ENCODE measurements at regions not wholly inside any gene's neighbourhood (a gene's known extent, or its start where the extent isn't known, plus 50 kb on each side); places are given as distances from the start of the nearest gene placed in this dataset.

DNA sequence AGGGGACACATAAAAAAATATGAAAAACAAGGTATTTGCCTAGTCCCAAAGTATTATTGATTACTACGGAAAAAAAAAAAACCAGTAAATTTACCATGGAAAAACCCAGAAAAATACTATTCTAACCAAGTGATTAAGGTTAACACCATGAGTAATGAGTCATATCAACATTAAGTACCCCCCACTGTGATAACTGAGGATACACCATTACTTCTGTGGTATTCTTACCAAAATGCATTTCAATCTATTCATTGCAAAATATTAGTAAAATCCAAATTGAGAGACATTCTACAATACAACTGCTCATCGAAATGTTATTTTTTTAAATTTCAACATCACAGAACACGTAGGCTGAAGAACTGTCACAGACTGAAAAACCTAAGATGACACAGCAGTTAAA, 669.8 kb downstream of the ZEB2 start:
- Histone ChIP-seq H3K4me2 (no peak overlapping the region), H3K36me3 (peaks cover 4% of the 10 kb centered on the region), H3K4me1 (peaks cover 9% of the 10 kb centered on the region), H4K20me1 (ENCODE audit: low read depth) (no peaks in the 10 kb centered on the region), H2AFZ (replicated peaks) (no peak overlapping the region), H3K4me3 (no peak overlapping the region), H3F3A (ENCODE audit: low read depth) (peaks cover 10% of the 10 kb centered on the region), H3K9ac (no peak overlapping the region), H3K9me3 (ENCODE audit: low read depth) (no peaks in the 10 kb centered on the region), H3K27me3 (no peaks in the 10 kb centered on the region), H3K79me2 (ENCODE audit: low read depth) (no peaks in the 10 kb centered on the region), H3K27ac (no peak overlapping the region)
- Mint-ChIP-seq H3K4me1 (peaks cover 9% of the 10 kb centered on the region), H3K9me3 (no peaks in the 10 kb centered on the region), H3K27ac (no peak overlapping the region), H3K4me3 (no peak overlapping the region), H3K36me3 (no peaks in the 10 kb centered on the region), H3K27me3 (ENCODE audit: insufficient read depth, low read depth) (no peaks in the 10 kb centered on the region)
- DNase-seq (ENCODE audit: low spot score), result no peak
- TF ChIP-seq, protein P1, sequence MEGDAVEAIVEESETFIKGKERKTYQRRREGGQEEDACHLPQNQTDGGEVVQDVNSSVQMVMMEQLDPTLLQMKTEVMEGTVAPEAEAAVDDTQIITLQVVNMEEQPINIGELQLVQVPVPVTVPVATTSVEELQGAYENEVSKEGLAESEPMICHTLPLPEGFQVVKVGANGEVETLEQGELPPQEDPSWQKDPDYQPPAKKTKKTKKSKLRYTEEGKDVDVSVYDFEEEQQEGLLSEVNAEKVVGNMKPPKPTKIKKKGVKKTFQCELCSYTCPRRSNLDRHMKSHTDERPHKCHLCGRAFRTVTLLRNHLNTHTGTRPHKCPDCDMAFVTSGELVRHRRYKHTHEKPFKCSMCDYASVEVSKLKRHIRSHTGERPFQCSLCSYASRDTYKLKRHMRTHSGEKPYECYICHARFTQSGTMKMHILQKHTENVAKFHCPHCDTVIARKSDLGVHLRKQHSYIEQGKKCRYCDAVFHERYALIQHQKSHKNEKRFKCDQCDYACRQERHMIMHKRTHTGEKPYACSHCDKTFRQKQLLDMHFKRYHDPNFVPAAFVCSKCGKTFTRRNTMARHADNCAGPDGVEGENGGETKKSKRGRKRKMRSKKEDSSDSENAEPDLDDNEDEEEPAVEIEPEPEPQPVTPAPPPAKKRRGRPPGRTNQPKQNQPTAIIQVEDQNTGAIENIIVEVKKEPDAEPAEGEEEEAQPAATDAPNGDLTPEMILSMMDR (IDR thresholded peaks at IDR 0.05), result no peak
- TF ChIP-seq EZH2 (IDR thresholded peaks at IDR 0.05), result no peak
- TF ChIP-seq EZH2phosphoT487 (IDR thresholded peaks at IDR 0.05), result no peak

DNA sequence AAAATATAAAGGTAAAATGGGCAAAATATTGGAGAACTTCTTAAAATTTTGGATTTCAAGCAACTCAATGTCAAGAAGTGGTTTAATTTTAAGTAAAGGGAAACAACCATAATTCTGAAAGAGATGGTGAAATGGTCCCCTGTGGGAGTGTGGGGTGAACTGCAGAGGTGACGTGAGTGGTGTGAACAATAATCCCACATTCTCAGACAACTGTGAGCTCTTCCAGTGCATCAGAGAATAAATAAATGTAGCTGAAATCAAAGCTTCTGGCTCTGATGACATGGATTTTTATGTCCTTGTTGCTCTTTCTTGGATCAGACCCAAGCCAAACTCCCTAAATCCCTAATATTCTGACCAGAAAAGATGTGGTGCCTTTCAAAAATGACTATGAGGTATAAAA, 672.7 kb downstream of the ZEB2 start:
- Histone ChIP-seq H3K4me2 (no peak overlapping the region), H3K9me3 (ENCODE audit: low read depth) (no peaks in the 10 kb centered on the region), H3K4me3 (no peak overlapping the region), H4K20me1 (ENCODE audit: low read depth) (no peaks in the 10 kb centered on the region), H3K9ac (no peak overlapping the region), H3K79me2 (ENCODE audit: low read depth) (no peaks in the 10 kb centered on the region), H3K36me3 (peaks cover 4% of the 10 kb centered on the region), H3K27ac (no peak overlapping the region), H2AFZ (replicated peaks) (no peak overlapping the region), H3K4me1 (no peaks in the 10 kb centered on the region), H3F3A (ENCODE audit: low read depth) (peaks cover under 1% of the 10 kb centered on the region), H3K27me3 (no peaks in the 10 kb centered on the region)
- Mint-ChIP-seq H3K27me3 (ENCODE audit: insufficient read depth, low read depth) (peaks cover 3% of the 10 kb centered on the region), H3K27ac (no peak overlapping the region), H3K4me3 (no peak overlapping the region), H3K9me3 (no peaks in the 10 kb centered on the region), H3K36me3 (no peaks in the 10 kb centered on the region), H3K4me1 (peaks cover 8% of the 10 kb centered on the region)
- DNase-seq (ENCODE audit: low spot score), result no peak
- TF ChIP-seq, protein P1 (IDR thresholded peaks at IDR 0.05), result no peak
- no peak for TF ChIP-seq EZH2phosphoT487 (IDR thresholded peaks at IDR 0.05)
- TF ChIP-seq EZH2 (IDR thresholded peaks at IDR 0.05), result no peak

DNA sequence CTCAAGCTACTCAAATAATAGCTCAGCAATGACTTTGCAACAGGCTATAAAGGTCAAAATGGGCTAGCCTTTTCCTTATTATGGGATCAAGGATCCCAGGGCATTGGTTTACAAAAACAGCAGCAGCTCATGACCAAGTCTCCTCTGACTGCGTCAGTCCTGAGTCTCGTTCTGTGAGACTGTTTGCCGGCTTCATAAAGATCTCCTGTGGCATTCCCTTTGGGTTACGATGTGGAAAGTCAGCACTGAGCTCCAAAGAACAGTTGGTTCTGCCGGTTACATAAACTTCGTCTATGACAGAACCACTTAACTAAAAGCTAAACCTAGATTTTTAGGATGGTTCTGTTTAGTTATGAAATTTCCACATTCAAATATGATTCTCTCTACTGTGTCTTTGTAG, 674.9 kb downstream of the ZEB2 start:
- no peak for DNase-seq (ENCODE audit: low spot score)
- Mint-ChIP-seq H3K27ac (no peak overlapping the region), H3K36me3 (no peaks in the 10 kb centered on the region), H3K27me3 (ENCODE audit: insufficient read depth, low read depth) (peaks cover 3% of the 10 kb centered on the region), H3K4me3 (no peak overlapping the region), H3K4me1 (peaks cover 12% of the 10 kb centered on the region), H3K9me3 (peaks cover 9% of the 10 kb centered on the region)
- no peaks in the 10 kb centered on the region for H3K36me3 ChIP-seq
- TF ChIP-seq EZH2 (IDR thresholded peaks at IDR 0.05), result no peak
- no peak for TF ChIP-seq EZH2phosphoT487 (IDR thresholded peaks at IDR 0.05)
- TF ChIP-seq, protein P1 (IDR thresholded peaks at IDR 0.05), result no peak
- H3K27me3 ChIP-seq, result no peaks in the 10 kb centered on the region
- no peaks in the 10 kb centered on the region for H3F3A ChIP-seq (ENCODE audit: low read depth)
- H3K4me3 ChIP-seq, result no peak overlapping the region
- no peak overlapping the region for H3K27ac ChIP-seq
- H3K79me2 ChIP-seq (ENCODE audit: low read depth), result no peaks in the 10 kb centered on the region
- no peaks in the 10 kb centered on the region for H4K20me1 ChIP-seq (ENCODE audit: low read depth)
- no peak overlapping the region for H3K9ac ChIP-seq
- no peaks in the 10 kb centered on the region for H3K9me3 ChIP-seq (ENCODE audit: low read depth)
- no peak overlapping the region for H2AFZ ChIP-seq (replicated peaks)
- no peaks in the 10 kb centered on the region for H3K4me1 ChIP-seq
- no peak overlapping the region for H3K4me2 ChIP-seq

Measured in neural progenitor cell (in vitro differentiated cells).